Adrenal gland (tissue), 5 donors: ENCODE measurements at regions not wholly inside any gene's neighbourhood (a gene's known extent, or its start where the extent isn't known, plus 50 kb on each side); places are given as distances from the start of the nearest gene placed in this dataset.

Experiments used
- CTCF ChIP-seq, 6 experiments: fragments of 450-650 bp in 4 of 6; fragments of 200-600 bp in 2 of 6; sonication (generic) in 1 of 6; IDR thresholded peaks; 1 replicate in 5 of 6; 2 replicates in 1 of 6; pipeline versions ENCODE4 v1.5.1 to v1.8.0; 2016 to 2021; ENCODE audit warnings: antibody characterized with exemption in 6 of 6, mild to moderate bottlenecking in 2 of 6, moderate library complexity in 1 of 6
- POLR2A ChIP-seq, 2 donors: fragments of 450-650 bp; IDR thresholded peaks; one replicate each; pipeline ENCODE4 v1.6.1; 2017; ENCODE audit warnings: antibody characterized with exemption in 2 of 2, mild to moderate bottlenecking in 2 of 2, moderate library complexity in 1 of 2
- donor health status: DM: no; HTN: no; CAD: no.

- TF ChIP-seq CTCF (IDR thresholded peaks at IDR 0.05) (no peak), POLR2A (IDR thresholded peaks at IDR 0.05) (no peak)
Measured at GRCh38 chr15:26145796-26146195, 282.7 kb upstream of the ATP10A start.
